Colonic mucosa (tissue), 4 donors: ENCODE measurements at regions not wholly inside any gene's neighbourhood (a gene's known extent, or its start where the extent isn't known, plus 50 kb on each side); places are given as distances from the start of the nearest gene placed in this dataset.

Experiments
- DNase-seq: peaks from one replicate; pipeline ENCODE4 v3.0.0-alpha.2; 2020
- H3K27ac ChIP-seq: fragments of 200-600 bp; one replicate; pipeline ENCODE4 v1.8.0; 2021
- H3K27me3 ChIP-seq: fragments of 200-600 bp; one replicate; pipeline ENCODE4 v1.8.0; 2021
- H3K36me3 ChIP-seq: fragments of 200-600 bp; one replicate; pipeline ENCODE4 v1.8.0; 2021
- H3K4me1 ChIP-seq: fragments of 200-600 bp; one replicate; pipeline ENCODE4 v1.8.0; 2021; ENCODE audit warnings: mild to moderate bottlenecking
- H3K4me3 ChIP-seq: fragments of 200-600 bp; one replicate; pipeline ENCODE4 v1.8.0; 2021
- H3K9ac ChIP-seq, 2 donors: one replicate each; pipeline ENCODE4 v1.7.0; 2013; ENCODE audit warnings: control low read depth in 2 of 2, low read depth in 2 of 2, low read length in 2 of 2
- H3K9me3 ChIP-seq: fragments of 200-600 bp; one replicate; pipeline ENCODE4 v1.8.0; 2021
- CTCF ChIP-seq: fragments of 200-600 bp; IDR thresholded peaks from one replicate; pipeline ENCODE4 v1.8.0; 2022; ENCODE audit warnings: antibody characterized with exemption, mild to moderate bottlenecking
- intact Hi-C: fragments of 100-400 bp; cut with DNase I; formaldehyde crosslinking; loops from one replicate; pipeline ENCODE4 v1.14.1; 2022
- donor health status: healthy.
- donor health status: DM: no; HTN: no; CAD: no.
- donor health status: DM: no; HTN: no; CAD: no.

- Histone ChIP-seq H3K27me3 (no peaks in the 10 kb centered on the region), H3K9me3 (no peaks in the 10 kb centered on the region), H3K9ac (no peak overlapping the region), H3K27ac (no peak overlapping the region), H3K4me1 (no peaks in the 10 kb centered on the region), H3K36me3 (no peaks in the 10 kb centered on the region), H3K4me3 (no peak overlapping the region)
- intact Hi-C loops: no loop called here
- no peak for DNase-seq
- no peak for TF ChIP-seq CTCF
These were observed 325.8 kb upstream of the CTNNB1 start for GRCh38 chr3:40873476-40873875.

- intact Hi-C loops: no loop called here
- H3K27me3 ChIP-seq: no peaks in the 10 kb centered on the region
- H3K27ac ChIP-seq: no peak overlapping the region
- no peaks in the 10 kb centered on the region for H3K9me3 ChIP-seq
- H3K4me1 ChIP-seq: no peaks in the 10 kb centered on the region
- H3K9ac ChIP-seq: no peak overlapping the region
- H3K36me3 ChIP-seq: no peaks in the 10 kb centered on the region
- DNase-seq: no peak
- H3K4me3 ChIP-seq: no peak overlapping the region
- no peak for TF ChIP-seq CTCF
These were observed 325.2 kb upstream of the CTNNB1 start for GRCh38 chr3:40873934-40874699.

- Histone ChIP-seq H3K4me1 (no peaks in the 10 kb centered on the region), H3K9ac (no peak overlapping the region), H3K4me3 (no peak overlapping the region), H3K36me3 (no peaks in the 10 kb centered on the region), H3K9me3 (no peaks in the 10 kb centered on the region), H3K27ac (no peak overlapping the region), H3K27me3 (no peaks in the 10 kb centered on the region)
- no peak for DNase-seq
- intact Hi-C loops: no loop called here
- TF ChIP-seq CTCF: no peak
These were observed 323.7 kb upstream of the CTNNB1 start for GRCh38 chr3:40875581-40875980.

GRCh38 chr3:40876009-40876408, 323.3 kb upstream of the CTNNB1 start:
- Histone ChIP-seq H3K36me3 (no peaks in the 10 kb centered on the region), H3K9me3 (no peaks in the 10 kb centered on the region), H3K4me1 (no peaks in the 10 kb centered on the region), H3K9ac (no peak overlapping the region), H3K27ac (no peak overlapping the region), H3K4me3 (no peak overlapping the region), H3K27me3 (no peaks in the 10 kb centered on the region)
- no peak for TF ChIP-seq CTCF
- no peak for DNase-seq
- intact Hi-C loops: no loop called here

GRCh38 chr3:40876496-40876895, 322.8 kb upstream of the CTNNB1 start:
- Histone ChIP-seq H3K27me3 (no peaks in the 10 kb centered on the region), H3K27ac (no peak overlapping the region), H3K9me3 (no peaks in the 10 kb centered on the region), H3K36me3 (no peaks in the 10 kb centered on the region), H3K4me1 (no peaks in the 10 kb centered on the region), H3K9ac (no peak overlapping the region), H3K4me3 (no peak overlapping the region)
- TF ChIP-seq CTCF: no peak
- intact Hi-C loops: no loop called here
- DNase-seq: no peak
